Osteocyte (in vitro differentiated cells): ENCODE measurements at regions not wholly inside any gene's neighbourhood (a gene's known extent, or its start where the extent isn't known, plus 50 kb on each side); places are given as distances from the start of the nearest gene placed in this dataset.

ENCODE experiments used
- DNase-seq: peaks from one replicate; pipeline ENCODE4 v3.0.0; 2021; ENCODE audit warnings: mixed read lengths; ENCODE audit not compliant: unreplicated experiment; ENCODE audit errors: extremely low spot score
- H3K27ac Mint-ChIP-seq: one replicate; pipeline ENCODE4 v1.8.0; 2021; ENCODE audit warnings: mild to moderate bottlenecking, mixed read lengths; ENCODE audit not compliant: unreplicated experiment
- H3K27me3 Mint-ChIP-seq: one replicate; pipeline ENCODE4 v1.8.0; 2021; ENCODE audit warnings: mixed read lengths; ENCODE audit not compliant: unreplicated experiment
- H3K36me3 Mint-ChIP-seq: one replicate; pipeline ENCODE4 v1.8.0; 2021; ENCODE audit warnings: mixed read lengths; ENCODE audit not compliant: unreplicated experiment
- H3K4me1 Mint-ChIP-seq: one replicate; pipeline ENCODE4 v1.8.0; 2021; ENCODE audit warnings: mixed read lengths; ENCODE audit not compliant: unreplicated experiment
- H3K4me3 Mint-ChIP-seq: one replicate; pipeline ENCODE4 v1.8.0; 2021; ENCODE audit warnings: mild to moderate bottlenecking, moderate library complexity, mixed read lengths; ENCODE audit not compliant: unreplicated experiment
- H3K9me3 Mint-ChIP-seq: one replicate; pipeline ENCODE4 v1.8.0; 2021; ENCODE audit warnings: mixed read lengths; ENCODE audit not compliant: unreplicated experiment
- CTCF ChIP-seq: fragments of 200-600 bp; sonication (generic); IDR thresholded peaks from 2 replicates; pipeline ENCODE4 v1.5.0; 2021; ENCODE audit warnings: antibody characterized with exemption, mild to moderate bottlenecking, moderate library complexity

GRCh38 chr18:77865853-77866252, 616.2 kb downstream of the GALR1 start:
- H3K27me3 Mint-ChIP-seq: no peaks in the 10 kb centered on the region
- H3K36me3 Mint-ChIP-seq: no peaks in the 10 kb centered on the region
- H3K4me1 Mint-ChIP-seq: no peaks in the 10 kb centered on the region
- peaks cover 41% of the 10 kb centered on the region for H3K9me3 Mint-ChIP-seq
- no peak overlapping the region for H3K4me3 Mint-ChIP-seq
- no peak for TF ChIP-seq CTCF
- no peak for DNase-seq
- H3K27ac Mint-ChIP-seq: no peak overlapping the region

- Mint-ChIP-seq H3K9me3 (peaks cover 41% of the 10 kb centered on the region), H3K4me3 (no peak overlapping the region), H3K36me3 (no peaks in the 10 kb centered on the region), H3K4me1 (no peaks in the 10 kb centered on the region), H3K27ac (no peak overlapping the region), H3K27me3 (no peaks in the 10 kb centered on the region)
- no peak for DNase-seq
- no peak for TF ChIP-seq CTCF
These were observed 616.7 kb downstream of the GALR1 start for GRCh38 chr18:77866351-77866750.

GRCh38 chr18:77870199-77870598, 620.6 kb downstream of the GALR1 start:
- DNase-seq: no peak
- Mint-ChIP-seq H3K4me3 (no peak overlapping the region), H3K27ac (no peak overlapping the region), H3K36me3 (no peaks in the 10 kb centered on the region), H3K4me1 (no peaks in the 10 kb centered on the region), H3K27me3 (no peaks in the 10 kb centered on the region), H3K9me3 (peaks cover 37% of the 10 kb centered on the region)
- TF ChIP-seq CTCF: no peak

GRCh38 chr18:77870894-77871293, 621.2 kb downstream of the GALR1 start:
- no peak for DNase-seq
- no peak overlapping the region for H3K4me3 Mint-ChIP-seq
- H3K9me3 Mint-ChIP-seq: peaks cover 35% of the 10 kb centered on the region
- H3K27me3 Mint-ChIP-seq: no peaks in the 10 kb centered on the region
- no peaks in the 10 kb centered on the region for H3K4me1 Mint-ChIP-seq
- H3K27ac Mint-ChIP-seq: no peak overlapping the region
- no peak for TF ChIP-seq CTCF
- no peaks in the 10 kb centered on the region for H3K36me3 Mint-ChIP-seq

GRCh38 chr18:77872166-77872565, 622.5 kb downstream of the GALR1 start:
- Mint-ChIP-seq H3K4me1 (no peaks in the 10 kb centered on the region), H3K36me3 (no peaks in the 10 kb centered on the region), H3K9me3 (peaks cover 35% of the 10 kb centered on the region), H3K4me3 (no peak overlapping the region), H3K27ac (no peak overlapping the region), H3K27me3 (no peaks in the 10 kb centered on the region)
- no peak for DNase-seq
- no peak for TF ChIP-seq CTCF
